SK-N-SH (cell line): ENCODE measurements at regions not wholly inside any gene's neighbourhood (a gene's known extent, or its start where the extent isn't known, plus 50 kb on each side); places are given as distances from the start of the nearest gene placed in this dataset.
"Not testable (repeated sequence)": the region's sequence is repeated elsewhere in the genome, so short reads cannot be mapped to it uniquely, and the experiment has no call there.

Source experiments
- POLR2AphosphoS5 ChIP-seq: IDR thresholded peaks from 2 replicates; pipeline ENCODE4 v1.6.1; 2012; ENCODE audit warnings: low read depth, low read length
- TF ChIP-seq, protein P1 (sequence below): IDR thresholded peaks from 2 replicates; pipeline ENCODE4 v1.6.1; 2012; ENCODE audit warnings: mild to moderate bottlenecking, low read depth, low read length, moderate library complexity

DNA sequence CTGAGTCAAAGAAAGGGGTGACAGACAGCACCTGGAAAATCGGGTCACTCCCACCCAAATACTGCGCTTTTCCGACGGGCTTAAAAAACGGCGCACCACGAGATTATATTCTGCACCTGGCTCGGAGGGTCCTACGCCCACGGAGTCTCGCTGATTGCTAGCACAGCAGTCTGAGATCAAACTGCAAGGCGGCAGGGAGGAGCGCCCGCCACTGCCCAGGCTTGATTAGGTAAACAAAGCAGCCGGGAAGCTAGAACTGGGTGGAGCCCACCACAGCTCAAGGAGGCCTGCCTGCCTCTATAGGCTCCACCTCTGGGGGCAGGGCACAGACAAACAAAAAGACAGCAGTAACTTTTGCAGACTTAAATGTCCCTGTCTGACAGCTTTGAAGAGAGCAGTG lies 106.6 kb upstream of the NOL4 start:
- TF ChIP-seq, protein P1, sequence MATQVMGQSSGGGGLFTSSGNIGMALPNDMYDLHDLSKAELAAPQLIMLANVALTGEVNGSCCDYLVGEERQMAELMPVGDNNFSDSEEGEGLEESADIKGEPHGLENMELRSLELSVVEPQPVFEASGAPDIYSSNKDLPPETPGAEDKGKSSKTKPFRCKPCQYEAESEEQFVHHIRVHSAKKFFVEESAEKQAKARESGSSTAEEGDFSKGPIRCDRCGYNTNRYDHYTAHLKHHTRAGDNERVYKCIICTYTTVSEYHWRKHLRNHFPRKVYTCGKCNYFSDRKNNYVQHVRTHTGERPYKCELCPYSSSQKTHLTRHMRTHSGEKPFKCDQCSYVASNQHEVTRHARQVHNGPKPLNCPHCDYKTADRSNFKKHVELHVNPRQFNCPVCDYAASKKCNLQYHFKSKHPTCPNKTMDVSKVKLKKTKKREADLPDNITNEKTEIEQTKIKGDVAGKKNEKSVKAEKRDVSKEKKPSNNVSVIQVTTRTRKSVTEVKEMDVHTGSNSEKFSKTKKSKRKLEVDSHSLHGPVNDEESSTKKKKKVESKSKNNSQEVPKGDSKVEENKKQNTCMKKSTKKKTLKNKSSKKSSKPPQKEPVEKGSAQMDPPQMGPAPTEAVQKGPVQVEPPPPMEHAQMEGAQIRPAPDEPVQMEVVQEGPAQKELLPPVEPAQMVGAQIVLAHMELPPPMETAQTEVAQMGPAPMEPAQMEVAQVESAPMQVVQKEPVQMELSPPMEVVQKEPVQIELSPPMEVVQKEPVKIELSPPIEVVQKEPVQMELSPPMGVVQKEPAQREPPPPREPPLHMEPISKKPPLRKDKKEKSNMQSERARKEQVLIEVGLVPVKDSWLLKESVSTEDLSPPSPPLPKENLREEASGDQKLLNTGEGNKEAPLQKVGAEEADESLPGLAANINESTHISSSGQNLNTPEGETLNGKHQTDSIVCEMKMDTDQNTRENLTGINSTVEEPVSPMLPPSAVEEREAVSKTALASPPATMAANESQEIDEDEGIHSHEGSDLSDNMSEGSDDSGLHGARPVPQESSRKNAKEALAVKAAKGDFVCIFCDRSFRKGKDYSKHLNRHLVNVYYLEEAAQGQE = not testable (repeated sequence)
- not testable (repeated sequence) for TF ChIP-seq POLR2AphosphoS5
